ENCODE measurements at regions not wholly inside any gene's neighbourhood (a gene's known extent, or its start where the extent isn't known, plus 50 kb on each side); places are given as distances from the start of the nearest gene placed in this dataset.

GRCh38 chr12:132393245-132393795 is 63.9 kb upstream of the GALNT9 start:
- Histone ChIP-seq H3K79me2 (no peaks in the 10 kb centered on the region), H3K27ac (no peak overlapping the region), H3K36me3 (replicated peaks; ENCODE audit: insufficient read depth, low read depth) (no peaks in the 10 kb centered on the region), H3K9me2 (replicated peaks; ENCODE audit: insufficient read depth) (no peaks in the 10 kb centered on the region), H3K4me1 (ENCODE audit: insufficient read depth) (peaks cover 6% of the 10 kb centered on the region), H3K27me3 (peaks cover 43% of the 10 kb centered on the region), H3K9me3 (ENCODE audit: low read depth) (no peaks in the 10 kb centered on the region), H3K4me2 (no peak overlapping the region), H4K20me1 (ENCODE audit: insufficient read depth, poor library complexity, severe bottlenecking) (no peaks in the 10 kb centered on the region), H2AFZ (no peak overlapping the region), H3K4me3 (no peak overlapping the region)
- peak; percentile 44 for DNase-seq (ENCODE audit: low spot score)
- WGBS (ENCODE audit: low lambda C conversion rate, missing lambda C conversion rate) = 77% methylated on average over 17 of the region's 19 CpGs
- no peak for TF ChIP-seq EZH2phosphoT487 (IDR thresholded peaks at IDR 0.05; ENCODE audit: low read depth, severe bottlenecking, unreplicated experiment)
- no peak for TF ChIP-seq EZH2 (IDR thresholded peaks at IDR 0.05; ENCODE audit: borderline replicate concordance)
- no peak for TF ChIP-seq CTCF (IDR thresholded peaks at IDR 0.05; ENCODE audit: poor library complexity)

GRCh38 chr12:132392389-132393244 is 63.2 kb upstream of the GALNT9 start:
- H3K9me2 ChIP-seq (replicated peaks; ENCODE audit: insufficient read depth) = no peaks in the 10 kb centered on the region
- peaks cover 40% of the 10 kb centered on the region for H3K27me3 ChIP-seq
- no peak overlapping the region for H3K27ac ChIP-seq
- no peak overlapping the region for H3K4me2 ChIP-seq
- H2AFZ ChIP-seq = no peak overlapping the region
- no peak for TF ChIP-seq EZH2phosphoT487 (IDR thresholded peaks at IDR 0.05; ENCODE audit: low read depth, severe bottlenecking, unreplicated experiment)
- no peak for TF ChIP-seq CTCF (IDR thresholded peaks at IDR 0.05; ENCODE audit: poor library complexity)
- TF ChIP-seq EZH2 (IDR thresholded peaks at IDR 0.05; ENCODE audit: borderline replicate concordance) = no peak
- no peaks in the 10 kb centered on the region for H3K79me2 ChIP-seq
- 78% methylated on average over 26 of the region's 43 CpGs for WGBS (ENCODE audit: low lambda C conversion rate, missing lambda C conversion rate)
- no peak for DNase-seq (ENCODE audit: low spot score)
- H3K36me3 ChIP-seq (replicated peaks; ENCODE audit: insufficient read depth, low read depth) = no peaks in the 10 kb centered on the region
- H4K20me1 ChIP-seq (ENCODE audit: insufficient read depth, poor library complexity, severe bottlenecking) = no peaks in the 10 kb centered on the region
- no peaks in the 10 kb centered on the region for H3K9me3 ChIP-seq (ENCODE audit: low read depth)
- H3K4me3 ChIP-seq = no peak overlapping the region
- H3K4me1 ChIP-seq (ENCODE audit: insufficient read depth) = peaks cover 6% of the 10 kb centered on the region

GRCh38 chr12:132391326-132392041 is 62.1 kb upstream of the GALNT9 start:
- WGBS (ENCODE audit: low lambda C conversion rate, missing lambda C conversion rate) = 93% methylated on average over 32 of the region's 43 CpGs
- no peak overlapping the region for H3K27ac ChIP-seq
- H3K36me3 ChIP-seq (replicated peaks; ENCODE audit: insufficient read depth, low read depth) = no peaks in the 10 kb centered on the region
- H2AFZ ChIP-seq = no peak overlapping the region
- H3K9me3 ChIP-seq (ENCODE audit: low read depth) = no peaks in the 10 kb centered on the region
- H3K4me3 ChIP-seq = no peak overlapping the region
- no peaks in the 10 kb centered on the region for H4K20me1 ChIP-seq (ENCODE audit: insufficient read depth, poor library complexity, severe bottlenecking)
- H3K79me2 ChIP-seq = no peaks in the 10 kb centered on the region
- no peaks in the 10 kb centered on the region for H3K9me2 ChIP-seq (replicated peaks; ENCODE audit: insufficient read depth)
- no peaks in the 10 kb centered on the region for H3K4me1 ChIP-seq (ENCODE audit: insufficient read depth)
- no peak for DNase-seq (ENCODE audit: low spot score)
- no peak overlapping the region for H3K4me2 ChIP-seq
- no peak for TF ChIP-seq EZH2phosphoT487 (IDR thresholded peaks at IDR 0.05; ENCODE audit: low read depth, severe bottlenecking, unreplicated experiment)
- no peak for TF ChIP-seq CTCF (IDR thresholded peaks at IDR 0.05; ENCODE audit: poor library complexity)
- no peak for TF ChIP-seq EZH2 (IDR thresholded peaks at IDR 0.05; ENCODE audit: borderline replicate concordance)
- peaks cover 40% of the 10 kb centered on the region for H3K27me3 ChIP-seq

Data from hepatocyte (in vitro differentiated cells).